ENCODE measurements at regions not wholly inside any gene's neighbourhood (a gene's known extent, or its start where the extent isn't known, plus 50 kb on each side); places are given as distances from the start of the nearest gene placed in this dataset.

DNA sequence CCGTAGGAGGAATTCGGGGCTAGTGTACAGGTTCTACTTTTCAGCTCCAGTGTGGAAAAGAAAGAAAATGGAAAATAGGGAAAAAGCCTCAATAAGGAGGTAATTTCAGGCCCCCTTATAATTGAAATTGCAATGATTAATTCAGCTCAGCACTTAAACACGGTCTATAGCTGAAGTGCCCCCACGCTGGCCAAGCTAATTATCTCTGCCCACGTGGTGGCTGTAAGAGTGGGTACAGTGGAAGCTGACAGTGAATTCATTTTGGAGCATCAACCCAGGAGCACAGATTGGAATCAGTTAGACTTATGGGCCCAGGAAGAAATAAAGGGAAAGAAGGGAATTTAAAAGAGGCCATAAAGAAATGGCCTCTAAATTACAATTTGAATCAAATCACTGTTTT, 631.1 kb upstream of the CPEB2 start:
- DNase-seq (ENCODE audit: low spot score) = no peak
- TF ChIP-seq, protein P1, sequence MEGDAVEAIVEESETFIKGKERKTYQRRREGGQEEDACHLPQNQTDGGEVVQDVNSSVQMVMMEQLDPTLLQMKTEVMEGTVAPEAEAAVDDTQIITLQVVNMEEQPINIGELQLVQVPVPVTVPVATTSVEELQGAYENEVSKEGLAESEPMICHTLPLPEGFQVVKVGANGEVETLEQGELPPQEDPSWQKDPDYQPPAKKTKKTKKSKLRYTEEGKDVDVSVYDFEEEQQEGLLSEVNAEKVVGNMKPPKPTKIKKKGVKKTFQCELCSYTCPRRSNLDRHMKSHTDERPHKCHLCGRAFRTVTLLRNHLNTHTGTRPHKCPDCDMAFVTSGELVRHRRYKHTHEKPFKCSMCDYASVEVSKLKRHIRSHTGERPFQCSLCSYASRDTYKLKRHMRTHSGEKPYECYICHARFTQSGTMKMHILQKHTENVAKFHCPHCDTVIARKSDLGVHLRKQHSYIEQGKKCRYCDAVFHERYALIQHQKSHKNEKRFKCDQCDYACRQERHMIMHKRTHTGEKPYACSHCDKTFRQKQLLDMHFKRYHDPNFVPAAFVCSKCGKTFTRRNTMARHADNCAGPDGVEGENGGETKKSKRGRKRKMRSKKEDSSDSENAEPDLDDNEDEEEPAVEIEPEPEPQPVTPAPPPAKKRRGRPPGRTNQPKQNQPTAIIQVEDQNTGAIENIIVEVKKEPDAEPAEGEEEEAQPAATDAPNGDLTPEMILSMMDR (IDR thresholded peaks at IDR 0.05) = no peak
- no peak overlapping the region for H3K27ac ChIP-seq
- H3K4me3 ChIP-seq = no peak overlapping the region

- H3K4me3 ChIP-seq = no peak overlapping the region
- TF ChIP-seq, protein P1 (IDR thresholded peaks at IDR 0.05) = no peak
- H3K27ac ChIP-seq = no peak overlapping the region
- no peak for DNase-seq (ENCODE audit: low spot score)
Measured at GRCh38 chr4:14375816-14376215, 626.5 kb upstream of the CPEB2 start.

- TF ChIP-seq, protein P1 (IDR thresholded peaks at IDR 0.05) = no peak
- no peak overlapping the region for H3K27ac ChIP-seq
- H3K4me3 ChIP-seq = no peak overlapping the region
- DNase-seq (ENCODE audit: low spot score) = no peak
Measured at GRCh38 chr4:14379183-14379582, 623.1 kb upstream of the CPEB2 start.

DNA sequence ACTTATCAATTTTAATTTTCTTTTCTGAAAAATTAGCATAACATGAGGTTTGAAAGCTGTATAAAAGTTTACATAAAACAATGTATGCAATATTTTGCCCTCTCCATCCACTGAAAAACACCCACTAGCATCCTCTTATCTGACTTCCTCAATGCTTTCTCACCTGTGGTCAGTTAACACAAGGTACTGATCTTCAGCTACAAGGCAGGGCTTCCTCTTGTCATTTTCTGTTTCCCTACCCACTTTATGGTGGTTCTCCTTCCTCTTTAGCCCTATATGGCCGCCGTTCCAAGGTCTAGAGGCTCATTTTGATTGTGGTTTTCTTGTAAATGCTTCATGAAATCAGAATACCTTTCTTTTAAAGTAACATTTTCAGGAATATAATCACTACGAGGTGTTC, 618.6 kb upstream of the CPEB2 start:
- DNase-seq (ENCODE audit: low spot score) = no peak
- TF ChIP-seq, protein P1 (IDR thresholded peaks at IDR 0.05) = no peak
- Histone ChIP-seq H3K4me3 (no peak overlapping the region), H3K27ac (no peak overlapping the region)

DNA sequence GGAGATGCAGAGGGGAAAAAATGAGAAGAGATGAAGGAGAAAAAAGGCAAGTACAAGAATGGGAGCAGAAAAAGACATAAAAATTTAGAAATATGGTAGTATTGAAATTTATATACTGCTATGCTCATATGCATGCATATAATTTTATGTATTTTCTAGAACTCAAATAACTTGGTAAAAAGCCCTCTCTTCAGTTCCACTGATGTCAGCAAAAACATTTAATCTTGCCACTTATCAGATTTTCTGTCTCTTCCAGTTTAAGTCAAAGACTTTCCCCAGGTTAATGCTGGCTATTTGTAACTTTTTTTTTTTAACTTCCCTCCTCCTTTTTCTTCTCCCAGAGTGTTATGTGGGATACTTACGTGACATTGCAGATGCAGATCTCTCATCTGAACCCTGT, 617.5 kb upstream of the CPEB2 start:
- TF ChIP-seq, protein P1 (IDR thresholded peaks at IDR 0.05) = no peak
- H3K4me3 ChIP-seq = no peak overlapping the region

DNA sequence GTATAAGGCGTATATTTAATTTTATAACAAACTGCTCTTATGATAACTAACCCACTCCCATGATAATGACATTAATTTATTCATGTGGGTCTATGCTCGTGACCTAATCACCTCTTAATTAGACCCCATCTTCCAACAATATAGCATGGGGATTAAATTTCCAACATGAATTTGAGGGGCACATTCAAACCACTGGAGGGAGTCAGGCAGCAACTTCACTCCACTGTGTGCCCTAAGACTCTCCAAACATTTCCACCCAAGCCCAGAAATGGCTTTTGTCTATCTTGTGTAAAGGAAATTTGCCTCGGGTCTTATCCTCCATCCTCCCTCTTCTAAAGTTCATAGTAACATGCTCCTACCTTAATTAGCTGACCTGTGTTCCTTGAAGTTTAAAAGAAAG, 616.1 kb upstream of the CPEB2 start:
- no peak overlapping the region for H3K4me3 ChIP-seq
- DNase-seq (ENCODE audit: low spot score) = no peak
- TF ChIP-seq, protein P1 (IDR thresholded peaks at IDR 0.05) = no peak
- no peak overlapping the region for H3K27ac ChIP-seq

More for the DNA sequence above, 617.5 kb upstream of the CPEB2 start:
- DNase-seq (ENCODE audit: low spot score) = no peak
- no peak overlapping the region for H3K27ac ChIP-seq

GRCh38 chr4:14387647-14388046, 614.6 kb upstream of the CPEB2 start:
- TF ChIP-seq, protein P1 (IDR thresholded peaks at IDR 0.05) = no peak
- DNase-seq (ENCODE audit: low spot score) = no peak
- Histone ChIP-seq H3K4me3 (no peak overlapping the region), H3K27ac (no peak overlapping the region)

All from coronary artery (tissue), 2 donors.